Stimulated activated CD8-positive, alpha-beta memory T cell treated with anti-CD3 and anti-CD28 coated beads, Interleukin-4, amount 100 ng/mL, for 48 hours (primary cell): ENCODE measurements at regions not wholly inside any gene's neighbourhood (a gene's known extent, or its start where the extent isn't known, plus 50 kb on each side); places are given as distances from the start of the nearest gene placed in this dataset.
"Not testable (repeated sequence)": the region's sequence is repeated elsewhere in the genome, so short reads cannot be mapped to it uniquely, and the experiment has no call there.

Experiments
- DNase-seq: peaks from one replicate; pipeline ENCODE4 v3.0.0-alpha.2; 2020

- DNase-seq = no peak
These were observed 467.8 kb downstream of the TMEM232 start for GRCh38 chr5:110258460-110259216.

- no peak for DNase-seq
These were observed 463.7 kb downstream of the TMEM232 start for GRCh38 chr5:110262749-110263148.

- DNase-seq = no peak
These were observed 461.8 kb downstream of the TMEM232 start for GRCh38 chr5:110264661-110265060.

- DNase-seq = no peak
These were observed 461.3 kb downstream of the TMEM232 start for GRCh38 chr5:110265162-110265561.

GRCh38 chr5:110267714-110268113, 458.8 kb downstream of the TMEM232 start:
- no peak for DNase-seq

DNA sequence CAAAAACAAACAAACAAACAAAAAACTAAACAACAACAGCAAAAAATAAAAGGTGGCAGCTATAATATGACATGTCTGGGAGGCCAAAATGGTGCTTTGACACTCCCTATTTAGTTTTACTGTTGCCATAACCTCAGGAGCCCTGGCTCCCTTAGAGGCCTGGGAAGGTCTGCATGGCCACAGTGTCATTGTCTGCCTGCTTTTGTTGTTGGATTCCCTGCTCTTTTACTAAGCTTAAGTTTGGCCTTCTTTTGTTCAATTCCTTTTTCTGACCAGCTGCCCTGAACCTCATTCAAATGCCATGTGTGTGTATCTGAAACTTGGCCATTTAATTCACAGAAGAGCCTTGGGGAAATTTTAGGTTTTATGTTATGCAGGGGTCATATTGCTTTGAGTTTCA, 458.2 kb downstream of the TMEM232 start:
- no peak for DNase-seq

- DNase-seq = no peak
These were observed 457.5 kb downstream of the TMEM232 start for GRCh38 chr5:110268985-110269384.

DNA sequence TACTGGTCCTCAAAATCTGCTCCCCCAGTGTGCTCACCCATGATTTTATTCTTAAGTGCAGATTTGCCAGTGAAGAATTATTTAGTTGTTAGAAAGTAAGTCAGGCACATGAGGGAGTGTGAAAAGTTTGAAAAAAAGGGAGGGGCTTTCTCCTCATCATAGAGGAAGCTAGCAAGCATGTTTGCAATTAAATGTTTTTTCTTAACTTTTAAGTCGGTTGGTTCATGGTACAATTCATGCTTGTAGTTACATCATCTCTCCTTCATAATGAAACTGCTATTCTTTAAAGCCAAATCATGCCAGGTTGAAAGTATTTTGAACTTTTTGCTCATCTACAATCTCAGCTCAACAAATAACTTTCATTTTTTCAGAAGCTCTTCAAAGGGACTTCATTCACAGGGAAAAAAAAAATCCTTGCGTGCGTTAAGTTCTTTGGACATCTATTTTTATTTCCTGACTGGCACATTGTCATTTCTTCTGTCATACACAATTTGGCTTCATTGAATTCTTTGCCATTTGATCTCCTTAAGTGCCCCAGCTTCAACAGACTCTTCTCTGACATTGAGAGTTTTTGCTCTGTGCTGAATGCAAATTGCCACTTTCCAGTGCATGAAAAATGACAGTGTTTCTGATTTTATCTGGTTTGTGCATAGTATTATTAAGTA, 456.9 kb downstream of the TMEM232 start:
- DNase-seq = no peak

DNA sequence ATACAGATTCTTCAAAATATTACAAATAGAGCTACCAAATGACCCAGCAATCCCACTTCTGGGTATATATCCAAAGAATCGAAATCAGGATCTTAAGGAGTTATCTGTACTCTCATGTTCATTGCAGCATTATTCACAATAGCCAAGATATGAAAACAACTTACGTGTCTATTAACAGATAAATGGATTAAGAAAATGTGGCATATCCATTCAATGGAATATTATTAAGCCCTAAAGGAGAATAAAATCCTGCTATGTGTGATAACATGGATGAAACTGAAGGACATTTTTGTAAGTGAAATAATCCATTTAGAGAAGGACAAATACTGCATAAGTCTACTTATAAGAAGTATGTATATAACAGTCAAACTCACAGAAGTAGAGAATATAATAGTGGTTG, 450.6 kb downstream of the TMEM232 start:
- no peak for DNase-seq

DNA sequence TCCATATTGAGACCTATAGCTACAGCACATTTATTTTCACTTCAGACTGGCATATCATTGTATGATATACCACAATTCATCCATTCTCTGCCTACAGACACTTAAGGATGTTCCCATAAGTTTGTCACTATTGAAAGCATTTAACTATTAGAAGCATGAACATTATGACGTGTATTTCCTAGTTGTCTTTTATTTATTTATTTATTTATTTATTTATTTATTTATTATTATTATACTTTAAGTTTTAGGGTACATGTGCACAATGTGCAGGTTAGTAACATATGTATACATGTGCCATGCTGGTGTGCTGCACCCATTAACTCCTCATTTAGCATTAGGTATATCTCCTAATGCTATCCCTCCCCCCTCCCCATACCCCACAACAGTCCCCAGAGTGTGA, 448.0 kb downstream of the TMEM232 start:
- DNase-seq = not testable (repeated sequence)

GRCh38 chr5:110284121-110284520, 442.4 kb downstream of the TMEM232 start:
- not testable (repeated sequence) for DNase-seq

GRCh38 chr5:110288766-110289511, 437.5 kb downstream of the TMEM232 start:
- no peak for DNase-seq

DNA sequence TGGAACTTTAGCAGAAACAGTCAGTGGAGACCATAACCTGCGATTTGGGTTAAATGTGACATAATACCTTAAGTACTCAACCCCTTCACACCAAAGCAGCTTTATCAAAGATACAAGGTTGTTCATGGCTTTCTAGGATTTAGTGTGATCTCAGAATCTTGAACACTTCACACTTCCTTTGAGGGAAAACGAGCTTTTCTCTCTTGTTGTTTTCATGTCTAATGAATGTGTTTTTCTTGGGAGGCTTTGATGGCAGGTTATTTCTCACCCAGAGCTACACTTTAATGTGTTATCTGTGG, 437.0 kb downstream of the TMEM232 start:
- no peak for DNase-seq

DNA sequence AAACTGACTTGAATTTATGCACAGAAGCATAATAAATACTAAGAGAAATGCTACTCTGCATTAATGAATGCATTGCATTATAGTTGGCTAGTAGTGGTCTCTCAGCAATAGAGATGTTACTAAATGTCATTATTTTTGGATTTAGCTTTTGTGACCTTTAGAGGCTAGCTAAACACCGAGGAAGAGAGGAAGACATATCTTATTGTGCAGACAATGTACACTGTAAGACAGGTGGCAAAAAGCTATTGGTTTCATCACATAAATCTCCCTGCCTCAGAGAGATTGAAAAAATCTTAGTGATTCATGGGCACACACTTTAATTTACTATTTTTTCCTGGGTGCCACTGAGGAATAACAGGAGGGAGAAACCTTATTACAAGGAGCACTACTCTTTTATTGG, 435.9 kb downstream of the TMEM232 start:
- no peak for DNase-seq

DNA sequence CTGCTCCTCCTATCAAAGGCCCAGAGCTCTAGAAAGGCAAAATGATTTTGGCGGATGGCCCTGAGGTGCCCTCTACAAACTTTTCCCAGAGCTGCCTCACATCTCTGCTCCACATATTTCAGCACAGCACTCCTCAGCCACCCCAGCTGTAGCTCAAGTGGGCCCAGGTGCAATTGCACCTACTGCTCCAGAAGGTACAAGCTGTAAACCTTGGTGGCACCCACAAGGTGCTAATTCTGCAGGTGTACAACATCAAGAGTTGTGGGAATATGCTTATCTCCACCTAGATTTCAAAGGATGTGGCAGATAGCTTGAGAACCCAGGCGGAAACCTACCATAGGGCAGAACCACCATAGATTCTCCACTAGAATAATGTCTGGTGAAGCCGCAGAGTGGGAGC, 432.2 kb downstream of the TMEM232 start:
- no peak for DNase-seq

GRCh38 chr5:110297152-110297670, 429.3 kb downstream of the TMEM232 start:
- DNase-seq = no peak

DNA sequence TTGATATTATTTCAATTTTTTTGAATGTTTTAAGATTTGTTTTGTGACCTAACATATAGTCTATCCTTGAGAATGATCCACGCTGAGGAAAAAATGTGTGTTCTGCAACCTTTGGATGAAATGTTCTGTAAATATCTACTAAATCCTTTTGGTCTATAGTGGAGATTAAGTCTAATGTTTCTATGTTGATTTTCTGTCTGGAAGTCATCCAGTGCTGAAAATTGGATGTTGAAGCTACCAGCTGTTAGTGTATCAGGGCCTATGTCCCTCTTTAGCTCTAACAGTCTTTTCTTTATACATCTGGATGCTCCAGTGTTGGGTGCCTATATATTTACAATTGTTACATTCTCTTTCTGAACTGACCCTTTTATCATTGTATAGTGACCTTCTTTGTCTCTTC, 422.3 kb downstream of the TMEM232 start:
- no peak for DNase-seq

DNA sequence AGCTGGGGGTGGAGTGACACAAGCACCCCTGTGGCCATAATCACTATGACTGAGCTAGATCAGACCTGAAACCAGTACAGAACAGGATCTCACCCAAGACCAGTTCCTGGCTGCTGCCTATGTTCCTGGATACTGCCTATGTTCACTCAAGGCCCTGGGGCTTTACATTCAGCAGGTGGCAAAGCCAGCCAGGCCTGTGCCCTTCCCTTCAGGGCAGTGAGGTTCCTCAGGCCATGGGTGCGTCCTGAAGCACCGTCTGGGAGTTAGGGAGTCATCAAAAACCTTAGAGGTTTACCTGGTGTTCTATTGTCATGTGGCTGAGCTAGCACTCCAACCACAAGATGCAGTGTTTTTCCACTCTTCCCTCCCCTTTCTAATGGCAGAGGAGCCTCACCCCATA, 419.8 kb downstream of the TMEM232 start:
- no peak for DNase-seq

GRCh38 chr5:110309222-110309621, 417.2 kb downstream of the TMEM232 start:
- no peak for DNase-seq

DNA sequence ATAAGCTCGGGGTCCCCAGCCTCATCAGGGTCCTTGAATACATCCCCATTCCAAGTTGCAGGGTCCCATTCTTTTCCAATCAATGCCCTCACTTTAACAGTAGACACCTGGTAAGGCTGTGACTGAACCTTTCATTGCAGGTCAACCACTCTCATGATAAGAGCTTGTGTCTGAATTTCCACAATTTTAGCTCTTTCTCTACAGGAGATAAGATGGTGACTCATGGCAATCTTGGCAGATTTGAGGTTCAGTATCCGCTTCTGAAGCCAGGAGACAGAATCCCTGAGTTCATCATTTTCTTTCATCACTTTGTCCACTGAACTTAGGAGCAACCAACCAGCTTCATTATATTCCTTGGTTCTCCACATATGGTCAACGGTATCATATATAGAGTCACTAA, 409.9 kb downstream of the TMEM232 start:
- not testable (repeated sequence) for DNase-seq

GRCh38 chr5:110321117-110321516, 405.4 kb downstream of the TMEM232 start:
- DNase-seq = no peak

GRCh38 chr5:110323357-110323756, 403.1 kb downstream of the TMEM232 start:
- DNase-seq = no peak

- no peak for DNase-seq
These were observed 402.6 kb downstream of the TMEM232 start for GRCh38 chr5:110323832-110324231.

- DNase-seq = no peak
These were observed 401.6 kb downstream of the TMEM232 start for GRCh38 chr5:110324876-110325275.
